Lower lobe of right lung (tissue), 2 donors: ENCODE measurements at regions not wholly inside any gene's neighbourhood (a gene's known extent, or its start where the extent isn't known, plus 50 kb on each side); places are given as distances from the start of the nearest gene placed in this dataset.

Source experiments
- ATAC-seq, 2 donors: fragments of 200-7000 bp; cut with Tn5 transposase; one replicate each; pipeline ENCODE4 v1.9.1; 2020 to 2022; ENCODE audit warnings: mild to moderate bottlenecking in 2 of 2, moderate library complexity in 2 of 2
- DNase-seq: peaks from one replicate; pipeline ENCODE4 v3.0.0-alpha.2; 2020
- H3K27ac ChIP-seq: fragments of 200-600 bp; one replicate; pipeline ENCODE4 v1.8.0; 2022
- H3K27me3 ChIP-seq: fragments of 200-600 bp; one replicate; pipeline ENCODE4 v1.8.0; 2022; ENCODE audit warnings: low read depth
- H3K36me3 ChIP-seq: fragments of 200-600 bp; one replicate; pipeline ENCODE4 v1.8.0; 2022; ENCODE audit warnings: mild to moderate bottlenecking
- H3K4me1 ChIP-seq: fragments of 200-600 bp; one replicate; pipeline ENCODE4 v1.8.0; 2022
- H3K4me3 ChIP-seq: fragments of 200-600 bp; one replicate; pipeline ENCODE4 v1.8.0; 2022; ENCODE audit warnings: mild to moderate bottlenecking
- H3K9me3 ChIP-seq: fragments of 200-600 bp; one replicate; pipeline ENCODE4 v1.8.0; 2022
- intact Hi-C: fragments of 100-400 bp; cut with DNase I; formaldehyde crosslinking; loops from one replicate; pipeline ENCODE4 v1.11.0; 2022
- TF ChIP-seq, protein P1 (sequence below): fragments of 200-600 bp; IDR thresholded peaks from one replicate; pipeline ENCODE4 v1.8.0; 2022; ENCODE audit warnings: antibody characterized with exemption, mild to moderate bottlenecking
- donor health status: DM: no; HTN: yes; CAD: no; lungs with severe emphysema.

DNA sequence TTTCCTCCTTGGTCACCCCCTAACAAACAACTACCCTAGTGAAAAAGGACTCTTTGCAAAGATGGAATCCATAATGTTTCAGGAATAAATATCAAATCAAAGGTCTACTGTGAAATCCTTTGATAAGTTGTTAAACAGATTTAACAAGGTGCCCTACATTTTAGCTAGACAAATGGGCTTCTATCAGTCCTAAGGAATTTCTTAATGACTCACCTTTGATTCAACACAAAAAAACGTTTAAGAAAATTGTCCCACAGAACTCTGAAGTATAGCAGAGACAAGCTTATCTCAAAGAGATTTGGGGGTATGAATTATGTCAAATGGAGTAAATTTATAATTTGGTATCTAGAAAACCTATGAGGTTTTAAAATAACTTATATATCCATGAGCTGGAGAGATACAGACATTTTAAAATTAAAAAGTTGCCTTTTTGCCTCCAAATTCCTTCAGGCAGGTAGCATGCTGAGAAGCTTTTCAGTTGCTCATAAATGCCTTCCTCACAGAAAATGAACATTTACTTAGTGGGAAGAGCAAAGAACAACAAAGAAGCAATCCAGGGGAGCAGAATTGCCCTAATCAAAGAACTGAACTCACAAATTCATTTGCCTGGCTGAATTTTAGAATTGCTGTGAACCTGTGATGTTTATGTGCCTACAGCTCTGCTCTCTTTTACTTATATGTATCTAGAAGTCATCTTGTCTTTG, 649.3 kb downstream of the STPG2 start:
- DNase-seq (no peak), ATAC-seq (no peak)
- H3K9me3 ChIP-seq, result no peaks in the 10 kb centered on the region
- H3K27ac ChIP-seq, result no peak overlapping the region
- H3K4me1 ChIP-seq, result no peaks in the 10 kb centered on the region
- intact Hi-C loops, result no loop called here
- H3K36me3 ChIP-seq, result no peaks in the 10 kb centered on the region
- H3K4me3 ChIP-seq, result no peak overlapping the region
- TF ChIP-seq, protein P1, sequence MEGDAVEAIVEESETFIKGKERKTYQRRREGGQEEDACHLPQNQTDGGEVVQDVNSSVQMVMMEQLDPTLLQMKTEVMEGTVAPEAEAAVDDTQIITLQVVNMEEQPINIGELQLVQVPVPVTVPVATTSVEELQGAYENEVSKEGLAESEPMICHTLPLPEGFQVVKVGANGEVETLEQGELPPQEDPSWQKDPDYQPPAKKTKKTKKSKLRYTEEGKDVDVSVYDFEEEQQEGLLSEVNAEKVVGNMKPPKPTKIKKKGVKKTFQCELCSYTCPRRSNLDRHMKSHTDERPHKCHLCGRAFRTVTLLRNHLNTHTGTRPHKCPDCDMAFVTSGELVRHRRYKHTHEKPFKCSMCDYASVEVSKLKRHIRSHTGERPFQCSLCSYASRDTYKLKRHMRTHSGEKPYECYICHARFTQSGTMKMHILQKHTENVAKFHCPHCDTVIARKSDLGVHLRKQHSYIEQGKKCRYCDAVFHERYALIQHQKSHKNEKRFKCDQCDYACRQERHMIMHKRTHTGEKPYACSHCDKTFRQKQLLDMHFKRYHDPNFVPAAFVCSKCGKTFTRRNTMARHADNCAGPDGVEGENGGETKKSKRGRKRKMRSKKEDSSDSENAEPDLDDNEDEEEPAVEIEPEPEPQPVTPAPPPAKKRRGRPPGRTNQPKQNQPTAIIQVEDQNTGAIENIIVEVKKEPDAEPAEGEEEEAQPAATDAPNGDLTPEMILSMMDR, result no peak
- H3K27me3 ChIP-seq, result no peaks in the 10 kb centered on the region

DNA sequence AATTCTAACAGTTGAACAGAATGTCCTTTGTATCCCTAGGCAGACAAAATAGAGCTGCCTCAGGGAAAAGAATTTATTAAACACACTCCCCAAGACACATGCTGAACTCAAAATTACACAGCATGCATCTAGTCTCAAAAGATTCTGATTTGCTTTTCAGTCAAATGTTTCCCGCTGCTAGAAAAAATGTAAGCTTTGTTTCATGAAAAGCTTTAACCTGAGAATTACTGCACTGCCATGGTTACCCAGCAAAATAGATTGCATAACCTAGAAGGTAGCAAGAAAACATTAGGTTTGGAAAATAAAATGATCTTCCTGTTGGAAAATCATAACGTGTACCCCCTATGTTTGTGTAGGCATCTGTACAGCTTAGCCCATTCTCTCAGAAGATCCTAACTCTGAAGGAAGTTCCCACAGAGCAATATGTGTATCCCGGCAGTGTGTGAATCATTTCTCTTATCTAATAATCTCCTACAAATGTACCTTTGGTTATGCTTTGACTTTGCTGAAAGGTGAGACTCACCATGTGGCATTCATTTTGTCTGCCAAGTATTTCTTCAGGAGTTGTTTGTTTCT, 646.9 kb downstream of the STPG2 start:
- TF ChIP-seq, protein P1, result no peak
- H3K27ac ChIP-seq, result no peak overlapping the region
- H3K4me3 ChIP-seq, result no peak overlapping the region
- ATAC-seq (no peak), DNase-seq (no peak)
- H3K36me3 ChIP-seq, result no peaks in the 10 kb centered on the region
- H3K9me3 ChIP-seq, result no peaks in the 10 kb centered on the region
- intact Hi-C loops, result no loop called here
- no peaks in the 10 kb centered on the region for H3K27me3 ChIP-seq
- H3K4me1 ChIP-seq, result no peaks in the 10 kb centered on the region

DNA sequence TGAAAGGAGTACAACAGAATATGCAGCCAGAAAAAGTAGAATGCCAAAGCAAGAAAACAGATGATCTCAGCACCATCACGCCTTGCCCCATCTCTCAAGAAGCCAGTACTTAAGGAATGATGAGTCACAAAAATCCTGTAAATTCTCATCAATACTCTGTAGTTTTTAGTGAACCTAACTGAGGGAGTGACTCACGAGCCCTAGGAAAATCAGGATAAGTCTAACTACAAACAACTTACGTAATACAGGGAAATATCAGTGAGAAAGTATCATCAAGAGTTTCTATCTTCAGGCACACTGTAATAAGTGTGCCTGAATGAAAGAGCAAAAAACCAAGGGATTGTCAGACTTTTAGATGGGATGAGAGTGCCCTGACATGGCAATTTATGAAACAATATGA, 644.4 kb downstream of the STPG2 start:
- Histone ChIP-seq H3K9me3 (no peaks in the 10 kb centered on the region), H3K27ac (no peak overlapping the region), H3K4me3 (no peak overlapping the region), H3K36me3 (no peaks in the 10 kb centered on the region), H3K27me3 (no peaks in the 10 kb centered on the region), H3K4me1 (no peaks in the 10 kb centered on the region)
- ATAC-seq (no peak), DNase-seq (no peak)
- intact Hi-C loops, result no loop called here
- TF ChIP-seq, protein P1, result no peak

DNA sequence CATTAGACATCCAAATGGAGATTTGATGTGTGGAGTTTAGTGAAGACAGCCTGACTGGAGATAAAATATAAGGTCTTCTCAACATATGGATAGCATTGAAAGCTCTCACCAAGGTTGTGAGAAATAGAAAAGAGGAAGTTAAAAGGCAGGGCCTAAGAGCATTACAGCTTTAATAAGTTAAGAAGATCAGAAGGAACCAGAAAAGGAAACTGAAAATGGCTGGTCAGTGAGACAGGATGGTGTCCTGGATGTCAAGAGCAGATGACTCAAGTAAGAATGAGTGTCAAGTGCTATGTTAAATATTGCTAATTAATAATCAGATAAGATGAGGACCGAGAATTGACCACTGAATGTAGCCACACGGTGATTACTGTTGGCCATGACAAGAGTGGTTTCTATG, 642.9 kb downstream of the STPG2 start:
- H3K27me3 ChIP-seq, result no peaks in the 10 kb centered on the region
- intact Hi-C loops, result no loop called here

DNA sequence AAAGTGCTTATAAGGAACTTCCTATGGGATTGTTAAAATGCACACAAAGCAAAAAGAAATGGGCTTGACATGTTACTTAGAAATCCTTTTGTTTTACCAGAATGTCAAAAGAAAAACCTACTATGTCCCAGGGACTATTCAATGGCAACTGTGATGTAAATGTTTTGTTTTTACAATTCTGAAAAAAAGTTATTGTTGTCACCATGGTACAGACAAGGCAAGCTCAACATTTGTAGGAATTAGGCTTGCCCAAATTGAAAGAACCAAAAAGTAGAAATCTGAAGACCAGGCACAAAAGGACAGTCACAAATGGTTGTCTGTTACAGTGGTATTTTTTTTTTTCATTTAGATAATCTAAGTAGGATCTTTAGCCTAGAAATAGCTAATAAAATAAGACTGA, 638.6 kb downstream of the STPG2 start:
- intact Hi-C loops, result loop anchor here (5.0 kb wide), 1 partner anchor 307 kb away; no protein-coding TSS in a partner anchor
- TF ChIP-seq, protein P1, result no peak
- ATAC-seq, result no peak

More for the DNA sequence above, 642.9 kb downstream of the STPG2 start:
- Histone ChIP-seq H3K27ac (no peak overlapping the region), H3K4me3 (no peak overlapping the region), H3K4me1 (no peaks in the 10 kb centered on the region), H3K9me3 (no peaks in the 10 kb centered on the region), H3K36me3 (no peaks in the 10 kb centered on the region)
- TF ChIP-seq, protein P1, result no peak
- ATAC-seq, result no peak
- no peak for DNase-seq

More for the DNA sequence above, 638.6 kb downstream of the STPG2 start:
- Histone ChIP-seq H3K36me3 (no peaks in the 10 kb centered on the region), H3K27ac (no peak overlapping the region), H3K27me3 (no peaks in the 10 kb centered on the region), H3K4me1 (no peaks in the 10 kb centered on the region), H3K9me3 (peaks cover 5% of the 10 kb centered on the region), H3K4me3 (no peak overlapping the region)
- no peak for DNase-seq
